PC-9 (cell line): ENCODE measurements at regions not wholly inside any gene's neighbourhood (a gene's known extent, or its start where the extent isn't known, plus 50 kb on each side); places are given as distances from the start of the nearest gene placed in this dataset.

Experiments used
- EZH2 ChIP-seq: fragments of 200-600 bp; sonication (generic); IDR thresholded peaks from 2 replicates; pipeline ENCODE4 v1.8.0; 2017; ENCODE audit warnings: antibody characterized with exemption, low read depth
- TF ChIP-seq, protein P1 (sequence below): fragments of 200-600 bp; sonication (generic); conservative IDR thresholded peaks from 2 replicates; pipeline ENCODE4 v1.6.1; 2017; ENCODE audit warnings: mixed run types, antibody characterized with exemption, mild to moderate bottlenecking, moderate library complexity

- TF ChIP-seq, protein P1, sequence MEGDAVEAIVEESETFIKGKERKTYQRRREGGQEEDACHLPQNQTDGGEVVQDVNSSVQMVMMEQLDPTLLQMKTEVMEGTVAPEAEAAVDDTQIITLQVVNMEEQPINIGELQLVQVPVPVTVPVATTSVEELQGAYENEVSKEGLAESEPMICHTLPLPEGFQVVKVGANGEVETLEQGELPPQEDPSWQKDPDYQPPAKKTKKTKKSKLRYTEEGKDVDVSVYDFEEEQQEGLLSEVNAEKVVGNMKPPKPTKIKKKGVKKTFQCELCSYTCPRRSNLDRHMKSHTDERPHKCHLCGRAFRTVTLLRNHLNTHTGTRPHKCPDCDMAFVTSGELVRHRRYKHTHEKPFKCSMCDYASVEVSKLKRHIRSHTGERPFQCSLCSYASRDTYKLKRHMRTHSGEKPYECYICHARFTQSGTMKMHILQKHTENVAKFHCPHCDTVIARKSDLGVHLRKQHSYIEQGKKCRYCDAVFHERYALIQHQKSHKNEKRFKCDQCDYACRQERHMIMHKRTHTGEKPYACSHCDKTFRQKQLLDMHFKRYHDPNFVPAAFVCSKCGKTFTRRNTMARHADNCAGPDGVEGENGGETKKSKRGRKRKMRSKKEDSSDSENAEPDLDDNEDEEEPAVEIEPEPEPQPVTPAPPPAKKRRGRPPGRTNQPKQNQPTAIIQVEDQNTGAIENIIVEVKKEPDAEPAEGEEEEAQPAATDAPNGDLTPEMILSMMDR, result no peak
- TF ChIP-seq EZH2, result no peak
Measured at GRCh38 chr6:150503041-150503440, 96.6 kb upstream of the PLEKHG1 start.
